ENCODE measurements at regions not wholly inside any gene's neighbourhood (a gene's known extent, or its start where the extent isn't known, plus 50 kb on each side); places are given as distances from the start of the nearest gene placed in this dataset.
A peak's percentile ranks its signal among the peaks of the same experiment; 100 is the strongest.

- no peak for DNase-seq
These were observed 55.7 kb downstream of the CXCR4 start for GRCh38 chr2:136062066-136062837.

DNA sequence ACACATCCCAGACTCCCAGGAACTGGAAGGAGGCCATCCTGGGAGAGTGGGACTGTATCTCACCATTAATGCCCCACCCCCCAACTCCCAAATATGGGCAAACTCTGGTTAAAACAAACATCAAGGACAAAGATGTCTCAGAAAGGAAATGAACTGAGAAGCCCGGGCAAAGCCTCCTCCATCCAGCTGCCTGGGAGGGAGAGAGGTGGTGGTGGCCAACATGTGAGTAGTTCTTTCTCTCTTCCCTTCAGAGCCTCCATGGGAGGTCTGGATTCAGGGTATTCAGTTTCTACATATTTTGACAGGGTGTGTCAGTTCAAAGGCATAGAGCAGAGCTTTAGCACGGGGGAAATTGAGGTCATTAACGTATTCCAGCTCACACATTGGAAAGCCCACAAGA lies 57.5 kb downstream of the CXCR4 start:
- no peak for DNase-seq

DNA sequence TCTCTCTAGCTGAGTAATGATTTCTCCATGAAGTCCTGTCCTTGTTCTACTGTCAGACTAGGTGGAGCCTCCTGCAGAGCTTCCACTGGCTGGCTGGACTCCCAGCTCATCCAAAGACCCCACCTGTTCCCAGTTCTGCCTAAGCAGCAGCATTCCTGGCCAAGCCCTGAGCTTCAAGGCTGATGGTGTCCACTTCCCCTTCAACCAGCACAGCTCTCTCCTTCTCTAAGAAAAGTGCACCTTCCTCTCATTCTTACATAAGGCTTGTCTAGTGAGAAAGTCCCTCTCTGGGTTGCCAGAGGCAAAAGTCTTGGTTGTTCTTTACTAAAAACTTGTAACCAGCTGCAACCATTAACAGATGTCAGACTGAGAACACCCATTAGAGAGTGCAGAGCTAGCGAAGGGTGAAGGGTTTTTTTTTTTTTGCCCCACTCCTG lies 58.9 kb downstream of the CXCR4 start:
- no peak for DNase-seq

- DNase-seq, result no peak
These were observed 59.7 kb downstream of the CXCR4 start for GRCh38 chr2:136058262-136058661.

DNA sequence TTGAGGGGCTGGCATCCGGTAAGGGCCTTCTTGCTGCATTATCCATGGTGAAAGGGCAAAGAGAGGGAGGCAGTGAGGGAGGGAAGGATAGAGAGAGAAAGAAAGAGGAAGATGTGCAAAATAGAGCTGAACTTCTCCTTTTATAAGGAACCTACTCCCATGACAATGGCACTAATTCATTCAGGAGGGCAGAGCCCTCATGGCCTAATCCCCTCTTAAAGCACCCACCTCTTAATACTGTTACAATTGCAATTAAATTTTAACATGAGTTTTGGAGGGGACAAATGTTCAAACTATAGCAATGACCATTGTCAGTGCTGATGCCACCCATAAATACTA lies 60.2 kb downstream of the CXCR4 start:
- DNase-seq, result no peak

DNA sequence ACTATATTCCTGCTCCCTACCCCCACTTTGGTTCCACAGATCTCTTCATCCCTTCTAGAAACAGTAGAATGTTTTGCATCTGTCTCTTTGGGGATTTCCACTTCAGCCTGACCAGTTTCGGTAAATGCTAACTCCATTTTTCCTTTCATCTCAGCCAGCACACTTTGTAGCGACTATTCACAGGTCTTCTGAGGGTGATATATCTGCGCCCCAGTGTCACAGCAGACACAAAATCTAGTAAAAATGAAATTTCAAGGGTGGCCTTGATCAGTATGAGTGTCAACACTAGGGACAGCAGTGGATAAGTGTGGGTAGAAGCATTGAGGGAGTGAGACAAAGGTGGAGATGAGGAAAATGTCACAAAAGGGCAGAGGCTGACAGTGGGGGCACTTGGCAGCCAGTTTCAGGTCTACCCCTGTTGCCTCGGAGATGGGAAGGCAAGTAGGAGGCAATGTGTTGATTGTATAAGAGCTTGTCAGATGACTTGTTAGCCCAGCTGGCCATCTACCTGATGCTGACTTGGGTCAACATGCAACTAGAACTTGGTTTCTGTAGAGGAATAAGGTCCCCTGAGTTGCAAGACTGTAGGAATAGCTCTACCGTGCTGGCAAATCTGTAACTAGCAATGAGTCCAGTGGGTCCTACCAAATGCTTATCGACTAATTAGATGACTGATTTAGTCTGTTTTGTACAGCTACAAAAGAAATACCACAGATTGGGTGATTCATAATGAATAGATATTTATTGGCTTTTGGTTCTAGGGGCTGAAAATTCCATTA lies 60.7 kb downstream of the CXCR4 start:
- no peak for DNase-seq

DNA sequence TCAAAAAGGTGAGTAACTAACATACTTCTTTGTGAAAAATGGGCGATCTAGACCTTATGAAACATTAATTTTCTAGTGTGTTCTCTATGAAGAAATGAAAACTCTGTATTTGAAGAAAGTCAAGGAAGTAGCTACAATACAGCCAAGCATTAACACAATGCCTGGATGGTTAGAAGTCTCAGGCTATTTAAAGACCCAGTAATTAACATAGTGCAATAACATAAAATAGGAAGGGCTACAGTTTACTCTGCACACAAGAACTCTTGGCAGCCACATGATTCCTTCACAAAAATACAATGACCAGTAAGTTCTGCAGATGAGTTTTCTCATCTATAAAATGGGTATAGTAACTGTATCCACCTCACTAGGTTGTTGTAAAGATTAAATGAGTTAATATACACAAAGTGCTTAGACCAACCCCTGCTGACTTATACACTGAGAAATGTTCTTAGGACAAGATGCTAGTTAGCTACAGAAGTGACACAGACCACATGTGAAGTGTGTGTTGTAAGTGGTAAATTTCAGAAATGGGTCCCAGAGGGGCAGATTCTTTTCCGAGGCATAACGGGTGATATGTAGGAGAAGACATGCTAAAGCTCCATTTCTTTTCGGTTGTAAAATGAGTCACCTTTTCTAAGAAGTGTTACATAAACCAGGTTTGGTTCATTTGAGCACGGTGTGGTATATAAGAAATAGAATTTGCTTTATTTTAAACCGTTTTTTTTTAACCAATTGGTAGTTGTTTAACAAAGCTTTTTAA lies 61.8 kb downstream of the CXCR4 start:
- no peak for DNase-seq

GRCh38 chr2:136054856-136055255 lies 63.1 kb downstream of the CXCR4 start:
- DNase-seq, result no peak

GRCh38 chr2:136052369-136053362 lies 65.3 kb downstream of the CXCR4 start:
- no peak for DNase-seq

GRCh38 chr2:136051725-136052048 lies 66.3 kb upstream of the DARS1 start:
- DNase-seq, result no peak

- no peak for DNase-seq
These were observed 65.7 kb upstream of the DARS1 start for GRCh38 chr2:136051001-136051724.

DNA sequence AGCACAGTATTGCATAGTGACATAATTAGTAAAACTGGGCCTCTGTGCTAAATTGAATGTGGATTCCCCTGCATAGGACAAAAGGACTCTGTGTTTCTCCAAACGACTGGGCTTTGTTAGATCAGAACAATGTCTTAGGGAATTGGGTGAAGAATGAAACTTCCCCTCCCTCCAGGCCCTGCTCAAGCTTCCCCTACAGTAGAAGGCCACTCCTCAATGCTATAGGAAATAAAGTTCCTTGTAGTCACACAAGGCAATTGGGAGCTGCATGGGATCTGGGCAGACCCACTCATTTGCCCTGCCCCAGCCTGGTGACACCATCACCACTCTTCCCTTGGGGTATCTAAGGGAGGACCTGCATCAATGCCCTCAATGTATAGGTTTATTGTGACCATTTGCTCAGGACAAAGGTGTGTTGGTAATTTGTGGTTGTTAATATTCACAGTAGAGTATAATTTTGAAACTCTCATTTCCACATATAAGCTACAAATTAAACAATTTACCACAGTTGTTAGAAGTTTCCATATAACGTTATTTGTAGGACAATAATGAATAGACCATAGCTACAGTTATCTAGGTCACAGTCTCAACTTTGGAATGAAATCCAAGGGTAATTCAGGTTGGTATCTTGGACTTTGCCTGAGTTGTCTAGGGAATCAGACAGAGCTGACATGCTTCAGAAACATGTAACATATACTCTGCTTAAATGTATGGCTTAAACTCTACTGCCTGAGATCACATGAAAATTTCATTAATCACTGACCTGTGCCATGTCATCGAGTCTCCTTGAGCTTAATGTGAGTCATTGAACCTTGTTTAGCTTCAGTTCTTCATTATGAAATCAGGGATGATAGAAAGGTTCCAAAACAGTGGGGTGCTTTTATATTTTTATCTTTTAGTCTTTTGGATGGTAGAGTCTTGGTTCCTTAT lies 64.8 kb upstream of the DARS1 start:
- peak; percentile 69 for DNase-seq

DNA sequence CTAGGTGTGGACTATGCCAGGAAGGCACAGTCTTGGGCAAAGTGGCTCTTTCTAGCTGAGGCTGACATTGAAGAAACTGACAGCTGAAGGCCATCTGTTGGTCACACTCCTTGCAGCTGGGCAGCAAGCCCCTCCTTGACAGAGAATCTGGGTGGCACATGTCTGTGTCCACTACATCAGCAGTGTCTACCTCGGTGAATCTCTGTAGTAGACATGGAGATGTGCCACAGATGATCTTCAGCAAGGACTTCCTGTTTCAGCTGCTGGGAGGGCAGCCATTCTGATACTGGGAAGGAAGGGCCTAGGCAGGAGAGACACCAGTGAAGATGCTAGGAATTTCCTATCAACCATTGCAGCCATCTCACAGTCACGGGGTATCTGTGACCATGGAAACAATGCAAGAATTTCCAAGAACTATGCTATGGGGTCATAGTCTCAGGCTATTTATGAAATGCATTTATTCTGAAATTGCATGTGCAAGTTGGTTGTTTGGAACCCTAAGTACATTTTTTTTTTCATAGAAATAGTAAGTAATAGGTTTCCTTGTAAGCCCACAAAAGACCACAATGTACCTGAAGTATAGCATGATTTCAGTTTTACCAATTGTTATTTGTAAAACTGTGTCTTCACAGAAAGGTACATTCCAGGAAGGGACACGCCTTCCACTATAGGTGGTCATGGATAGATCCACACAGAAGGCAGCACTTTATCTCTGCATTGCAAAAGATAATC lies 63.8 kb upstream of the DARS1 start:
- DNase-seq, result no peak

- DNase-seq, result no peak
These were observed 60.6 kb upstream of the DARS1 start for GRCh38 chr2:136045835-136046570.

- no peak for DNase-seq
These were observed 59.9 kb upstream of the DARS1 start for GRCh38 chr2:136045344-136045743.

All from midbrain (tissue), 1 donor.